Progenitor cell of endocrine pancreas (in vitro differentiated cells): ENCODE measurements at regions not wholly inside any gene's neighbourhood (a gene's known extent, or its start where the extent isn't known, plus 50 kb on each side); places are given as distances from the start of the nearest gene placed in this dataset.

Experiments used
- DNase-seq: peaks from one replicate; pipeline ENCODE4 v3.0.0; 2021; ENCODE audit warnings: low spot score; ENCODE audit not compliant: unreplicated experiment
- H3K27ac Mint-ChIP-seq: 2 replicates; pipeline ENCODE4 v1.8.0; 2021; ENCODE audit warnings: mild to moderate bottlenecking, moderate library complexity, mixed read lengths
- H3K27me3 Mint-ChIP-seq: 2 replicates; pipeline ENCODE4 v1.8.0; 2021; ENCODE audit warnings: mixed read lengths
- H3K36me3 Mint-ChIP-seq: 2 replicates; pipeline ENCODE4 v1.8.0; 2022; ENCODE audit warnings: mixed read lengths; ENCODE audit not compliant: insufficient read depth
- H3K4me1 Mint-ChIP-seq: 2 replicates; pipeline ENCODE4 v1.8.0; 2021; ENCODE audit warnings: low read depth, mixed read lengths
- H3K4me3 Mint-ChIP-seq: 2 replicates; pipeline ENCODE4 v1.8.0; 2021; ENCODE audit warnings: low read depth, mild to moderate bottlenecking, moderate library complexity, mixed read lengths
- H3K9me3 Mint-ChIP-seq: 2 replicates; pipeline ENCODE4 v1.8.0; 2021; ENCODE audit warnings: low read depth, mixed read lengths
- CTCF ChIP-seq: fragments of 200-600 bp; sonication (generic); IDR thresholded peaks from one replicate; pipeline ENCODE4 v1.5.0; 2021; ENCODE audit warnings: antibody characterized with exemption, mild to moderate bottlenecking; ENCODE audit not compliant: unreplicated experiment

GRCh38 chr2:198695879-198696278 lies 761.9 kb downstream of the SATB2 start:
- no peaks in the 10 kb centered on the region for H3K4me1 Mint-ChIP-seq
- no peak for TF ChIP-seq CTCF
- no peak overlapping the region for H3K27ac Mint-ChIP-seq
- H3K27me3 Mint-ChIP-seq = peaks cover 27% of the 10 kb centered on the region
- DNase-seq = no peak
- no peaks in the 10 kb centered on the region for H3K9me3 Mint-ChIP-seq
- H3K36me3 Mint-ChIP-seq = no peaks in the 10 kb centered on the region
- H3K4me3 Mint-ChIP-seq = no peak overlapping the region

GRCh38 chr2:198692907-198693510 lies 764.7 kb downstream of the SATB2 start:
- no peak for DNase-seq
- no peak for TF ChIP-seq CTCF
- Mint-ChIP-seq H3K4me1 (no peaks in the 10 kb centered on the region), H3K27ac (no peak overlapping the region), H3K4me3 (no peak overlapping the region), H3K36me3 (no peaks in the 10 kb centered on the region), H3K9me3 (no peaks in the 10 kb centered on the region), H3K27me3 (peaks cover 14% of the 10 kb centered on the region)

DNA sequence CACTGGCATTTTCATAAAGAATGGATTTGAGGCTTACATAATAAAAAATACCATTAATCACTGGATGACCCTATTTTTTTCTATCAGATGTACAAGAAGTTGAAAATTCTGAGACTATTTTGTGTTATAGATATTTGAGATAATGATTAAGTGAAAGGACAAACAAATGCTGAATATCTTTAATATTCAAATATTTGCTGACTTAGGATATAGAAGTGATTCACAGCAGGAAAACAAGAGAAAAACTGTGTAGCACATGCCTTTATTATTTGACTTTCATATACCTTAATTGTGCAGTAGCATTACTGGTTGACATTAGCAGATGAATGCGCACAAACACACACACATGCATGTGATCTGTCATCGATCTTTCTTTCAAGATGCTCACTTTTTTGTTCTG lies 766.5 kb downstream of the SATB2 start:
- peaks cover 7% of the 10 kb centered on the region for H3K27me3 Mint-ChIP-seq
- no peak overlapping the region for H3K4me3 Mint-ChIP-seq
- no peaks in the 10 kb centered on the region for H3K9me3 Mint-ChIP-seq
- no peaks in the 10 kb centered on the region for H3K36me3 Mint-ChIP-seq
- H3K27ac Mint-ChIP-seq = no peak overlapping the region
- H3K4me1 Mint-ChIP-seq = no peaks in the 10 kb centered on the region
- TF ChIP-seq CTCF = no peak
- DNase-seq = no peak

DNA sequence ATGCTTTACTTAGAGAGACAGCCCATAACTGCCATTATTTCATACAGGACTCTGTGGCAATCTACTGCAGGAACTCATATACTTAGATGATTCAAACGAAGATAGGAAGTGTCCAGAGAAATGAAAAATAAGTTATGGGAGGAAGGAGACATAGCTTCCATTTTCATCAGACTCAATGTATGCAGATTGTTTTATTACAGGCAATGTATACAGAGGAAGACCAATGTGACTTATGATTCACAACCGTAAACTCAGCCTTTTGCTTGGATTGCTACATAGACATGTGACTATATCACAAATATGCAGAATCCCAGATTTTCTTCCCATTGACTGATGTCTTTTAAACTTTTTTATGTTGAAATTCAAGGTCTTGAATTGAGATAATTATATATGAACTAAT lies 793.4 kb downstream of the SATB2 start:
- Mint-ChIP-seq H3K9me3 (no peaks in the 10 kb centered on the region), H3K36me3 (no peaks in the 10 kb centered on the region), H3K4me3 (no peak overlapping the region), H3K27ac (no peak overlapping the region), H3K4me1 (no peaks in the 10 kb centered on the region), H3K27me3 (no peaks in the 10 kb centered on the region)
- no peak for TF ChIP-seq CTCF
- no peak for DNase-seq

- no peaks in the 10 kb centered on the region for H3K27me3 Mint-ChIP-seq
- H3K27ac Mint-ChIP-seq = no peak overlapping the region
- DNase-seq = no peak
- H3K36me3 Mint-ChIP-seq = no peaks in the 10 kb centered on the region
- no peaks in the 10 kb centered on the region for H3K9me3 Mint-ChIP-seq
- no peaks in the 10 kb centered on the region for H3K4me1 Mint-ChIP-seq
- no peak for TF ChIP-seq CTCF
- no peak overlapping the region for H3K4me3 Mint-ChIP-seq
Measured at GRCh38 chr2:198662905-198663304, 794.8 kb downstream of the SATB2 start.
